Peyer's patch (tissue), 4 donors: ENCODE measurements at regions not wholly inside any gene's neighbourhood (a gene's known extent, or its start where the extent isn't known, plus 50 kb on each side); places are given as distances from the start of the nearest gene placed in this dataset.

Experiments
- POLR2A ChIP-seq, 2 donors: fragments of 450-650 bp; IDR thresholded peaks; one replicate each; pipeline ENCODE4 v1.5.1; 2017; ENCODE audit warnings: antibody characterized with exemption in 2 of 2, mild to moderate bottlenecking in 2 of 2, moderate library complexity in 2 of 2
- TF ChIP-seq, protein P1 (sequence below), 6 experiments: fragments of 450-650 bp in 4 of 6; fragments of 200-600 bp in 2 of 6; sonication (generic) in 1 of 6; IDR thresholded peaks; one replicate each; pipeline ENCODE4 v1.5.1; 2017 to 2019; ENCODE audit warnings: antibody characterized with exemption in 6 of 6, mild to moderate bottlenecking in 3 of 6, moderate library complexity in 1 of 6

DNA sequence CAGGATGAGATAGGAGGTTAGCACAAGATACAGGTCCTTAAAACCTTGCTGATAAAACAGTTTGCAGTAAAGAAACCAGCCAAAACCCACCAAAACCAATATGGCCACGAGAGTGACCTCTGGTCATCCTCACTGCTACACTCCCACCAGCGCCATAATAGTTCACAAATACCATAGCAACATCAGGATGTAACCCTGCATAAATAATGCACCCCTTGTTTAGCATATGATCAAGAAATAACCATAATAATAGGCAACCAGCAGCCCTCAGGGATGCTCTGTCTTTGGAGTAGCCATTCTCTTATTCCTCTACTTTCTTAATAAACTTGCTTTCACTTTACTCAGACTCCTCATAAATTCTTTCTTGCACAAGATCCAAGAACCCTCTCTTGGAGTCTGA is 86.9 kb upstream of the PRSS3 start:
- TF ChIP-seq, protein P1, sequence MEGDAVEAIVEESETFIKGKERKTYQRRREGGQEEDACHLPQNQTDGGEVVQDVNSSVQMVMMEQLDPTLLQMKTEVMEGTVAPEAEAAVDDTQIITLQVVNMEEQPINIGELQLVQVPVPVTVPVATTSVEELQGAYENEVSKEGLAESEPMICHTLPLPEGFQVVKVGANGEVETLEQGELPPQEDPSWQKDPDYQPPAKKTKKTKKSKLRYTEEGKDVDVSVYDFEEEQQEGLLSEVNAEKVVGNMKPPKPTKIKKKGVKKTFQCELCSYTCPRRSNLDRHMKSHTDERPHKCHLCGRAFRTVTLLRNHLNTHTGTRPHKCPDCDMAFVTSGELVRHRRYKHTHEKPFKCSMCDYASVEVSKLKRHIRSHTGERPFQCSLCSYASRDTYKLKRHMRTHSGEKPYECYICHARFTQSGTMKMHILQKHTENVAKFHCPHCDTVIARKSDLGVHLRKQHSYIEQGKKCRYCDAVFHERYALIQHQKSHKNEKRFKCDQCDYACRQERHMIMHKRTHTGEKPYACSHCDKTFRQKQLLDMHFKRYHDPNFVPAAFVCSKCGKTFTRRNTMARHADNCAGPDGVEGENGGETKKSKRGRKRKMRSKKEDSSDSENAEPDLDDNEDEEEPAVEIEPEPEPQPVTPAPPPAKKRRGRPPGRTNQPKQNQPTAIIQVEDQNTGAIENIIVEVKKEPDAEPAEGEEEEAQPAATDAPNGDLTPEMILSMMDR (IDR thresholded peaks at IDR 0.05): no peak
- no peak for TF ChIP-seq POLR2A (IDR thresholded peaks at IDR 0.05)
